ENCODE measurements at regions not wholly inside any gene's neighbourhood (a gene's known extent, or its start where the extent isn't known, plus 50 kb on each side); places are given as distances from the start of the nearest gene placed in this dataset.

GRCh38 chr5:164312801-164313200, 807.4 kb downstream of the MAT2B start:
- TF ChIP-seq POLR2A (IDR thresholded peaks at IDR 0.05; ENCODE audit: low read length) = no peak
- no peak for TF ChIP-seq GATA1 (IDR thresholded peaks at IDR 0.05; ENCODE audit: low read depth, low read length)
